HG02623 (cell line): ENCODE measurements at regions not wholly inside any gene's neighbourhood (a gene's known extent, or its start where the extent isn't known, plus 50 kb on each side); places are given as distances from the start of the nearest gene placed in this dataset.
"Not testable (repeated sequence)": the region's sequence is repeated elsewhere in the genome, so short reads cannot be mapped to it uniquely, and the experiment has no call there.

Experiments
- ATAC-seq: cut with Tn5 transposase; IDR thresholded peaks from one replicate; pipeline ENCODE4 v1.9.1; 2021; ENCODE audit warnings: moderate library complexity; ENCODE audit not compliant: unreplicated experiment

DNA sequence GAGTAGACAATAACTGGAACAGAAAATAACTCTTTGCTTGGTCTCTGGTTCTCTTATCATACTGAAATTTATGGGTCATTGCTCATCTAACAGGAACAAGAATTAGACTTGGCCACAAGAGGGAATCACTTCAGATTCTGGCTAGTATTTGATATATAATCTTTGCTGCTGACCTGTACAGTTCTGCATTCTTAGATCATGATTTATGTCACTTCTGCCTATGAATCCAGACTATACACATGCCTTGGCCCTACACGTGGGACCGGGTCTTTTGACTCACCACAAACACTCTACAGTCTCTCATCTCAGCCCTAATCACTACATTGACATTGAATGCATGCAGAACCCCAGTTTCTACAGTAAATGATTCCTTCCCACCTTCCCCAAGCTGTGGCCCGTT lies 162.5 kb upstream of the SOX2 start:
- ATAC-seq, result no peak

DNA sequence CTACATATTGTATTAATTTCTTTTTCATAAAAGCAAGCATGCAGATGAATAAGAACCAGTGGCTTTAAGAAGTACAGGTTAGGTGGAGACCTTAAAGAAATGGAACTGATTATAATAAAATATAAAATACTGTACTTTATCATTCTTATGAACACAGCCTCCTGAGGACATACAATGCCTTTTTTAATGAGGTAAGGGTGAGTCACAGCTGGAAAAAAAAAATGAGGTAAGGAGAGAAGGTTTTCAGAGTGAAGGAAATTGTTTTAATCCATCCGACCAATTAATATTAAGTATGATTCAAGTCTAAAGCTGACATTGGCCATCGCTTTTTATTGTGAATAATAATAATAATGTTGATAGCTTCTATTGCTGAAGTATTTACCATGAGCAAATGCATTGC lies 170.3 kb upstream of the SOX2 start:
- no peak for ATAC-seq

DNA sequence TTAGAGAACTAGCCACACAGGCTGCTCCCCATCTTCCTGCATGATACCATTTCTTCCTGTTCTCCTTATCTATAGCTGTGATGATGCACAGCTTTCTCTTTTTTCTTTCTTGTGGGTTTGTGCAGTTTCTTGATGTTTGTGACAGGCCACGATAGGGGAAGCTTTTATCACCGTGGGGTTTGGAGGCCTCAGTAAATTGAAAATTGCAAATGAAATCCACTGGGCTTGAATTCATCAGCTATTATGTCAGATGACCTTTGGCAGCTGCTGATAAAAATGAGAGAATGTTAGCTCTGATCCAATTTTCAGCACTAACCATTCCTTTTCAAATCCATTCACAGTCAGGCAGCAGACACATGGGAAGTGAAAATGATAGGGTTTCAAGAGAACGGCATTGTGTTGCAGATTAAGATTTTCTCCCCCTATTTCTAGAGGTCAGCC lies 176.9 kb upstream of the SOX2 start:
- no peak for ATAC-seq

DNA sequence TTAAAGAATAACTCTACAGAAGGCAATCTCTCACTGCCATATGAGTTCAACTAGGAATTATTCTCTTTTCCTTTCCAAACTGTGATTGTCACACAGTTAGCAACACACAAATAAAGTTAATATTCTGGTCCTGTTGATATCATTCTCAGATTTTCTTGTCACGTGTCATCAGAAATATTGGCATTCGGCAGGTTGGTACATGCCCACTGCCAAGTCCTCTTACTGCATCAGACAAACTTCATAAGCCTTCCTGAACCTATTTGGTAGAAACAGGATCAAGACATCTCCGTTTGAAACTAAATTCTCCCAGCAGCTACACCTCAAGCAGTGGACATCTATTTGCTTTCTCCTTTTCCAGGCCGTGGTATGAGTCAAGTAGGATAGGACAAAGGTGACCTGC lies 177.9 kb upstream of the SOX2 start:
- no peak for ATAC-seq

DNA sequence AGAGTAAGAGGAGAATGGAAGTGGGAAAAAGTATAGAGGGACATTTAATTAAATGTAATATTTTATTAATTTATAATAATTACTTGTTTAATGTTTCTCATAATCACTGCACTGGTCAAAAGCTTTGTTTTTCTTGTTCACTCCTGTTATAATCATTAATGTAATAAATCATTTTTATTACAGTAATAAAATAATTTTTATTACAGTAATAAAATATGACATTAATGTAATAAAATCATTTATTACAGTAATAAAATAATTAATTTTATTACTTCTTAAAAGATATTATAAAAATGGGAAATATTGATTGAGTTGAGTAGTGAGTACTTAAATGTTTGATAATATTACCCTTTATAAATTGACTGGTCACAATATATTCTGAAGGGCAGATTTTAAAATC lies 181.1 kb upstream of the SOX2 start:
- ATAC-seq, result no peak

DNA sequence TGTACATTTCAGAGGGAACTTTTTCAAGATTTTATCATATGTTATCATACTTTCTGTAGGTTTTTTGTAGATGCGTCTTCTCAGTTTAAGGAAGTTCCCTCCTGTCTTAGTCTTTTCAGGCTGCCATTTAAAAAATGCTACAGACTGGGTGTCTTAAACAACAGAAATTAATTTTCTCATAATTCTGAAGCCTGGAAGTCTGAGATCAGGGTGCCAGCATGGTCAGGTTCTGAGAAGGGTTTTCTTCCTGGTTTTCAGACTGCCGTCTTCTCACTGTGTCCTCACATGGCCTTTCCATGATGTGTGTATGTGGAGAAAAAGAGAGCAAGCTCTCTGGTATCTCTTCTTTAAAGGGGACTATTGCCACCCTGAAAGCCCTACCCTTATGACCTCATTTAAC lies 189.9 kb upstream of the SOX2 start:
- no peak for ATAC-seq

DNA sequence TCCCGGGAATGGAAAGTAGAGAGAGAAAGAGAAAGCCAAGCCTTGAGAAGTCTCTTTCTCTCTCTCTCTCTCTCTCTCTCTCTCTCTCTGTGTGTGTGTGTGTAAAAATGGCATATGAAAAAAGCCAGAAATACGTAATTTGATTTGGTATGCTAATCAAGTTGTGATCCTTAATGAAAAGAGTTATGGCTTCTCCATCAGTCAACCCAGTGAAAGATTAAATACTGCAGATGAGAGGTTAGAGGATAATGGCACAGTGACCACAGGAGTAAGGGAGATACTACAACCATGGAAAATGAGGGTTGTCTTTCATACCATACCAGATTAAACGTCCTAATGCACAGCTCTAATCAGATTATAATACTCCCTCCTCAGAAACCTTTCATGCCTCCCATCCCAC lies 193.5 kb upstream of the SOX2 start:
- no peak for ATAC-seq

DNA sequence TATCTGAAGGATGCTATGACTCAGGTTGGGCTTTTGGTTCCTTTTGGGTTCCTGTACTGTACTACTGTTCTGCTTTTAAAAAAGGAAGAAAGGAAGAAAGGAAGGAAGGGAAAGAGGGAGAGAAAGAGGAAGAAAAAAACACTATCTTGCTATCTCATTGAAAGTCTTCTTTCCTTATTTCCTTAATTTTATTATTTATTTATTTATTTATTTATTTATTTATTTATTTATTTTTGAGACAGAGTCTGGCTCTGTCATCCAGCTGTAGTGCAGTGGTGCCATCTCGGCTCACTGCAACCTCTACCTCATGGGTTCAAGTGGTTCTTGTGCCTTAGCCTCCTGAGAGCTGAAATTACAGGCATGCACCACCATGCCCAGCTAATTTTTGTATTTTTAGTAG lies 198.9 kb upstream of the SOX2 start:
- ATAC-seq, result no peak

DNA sequence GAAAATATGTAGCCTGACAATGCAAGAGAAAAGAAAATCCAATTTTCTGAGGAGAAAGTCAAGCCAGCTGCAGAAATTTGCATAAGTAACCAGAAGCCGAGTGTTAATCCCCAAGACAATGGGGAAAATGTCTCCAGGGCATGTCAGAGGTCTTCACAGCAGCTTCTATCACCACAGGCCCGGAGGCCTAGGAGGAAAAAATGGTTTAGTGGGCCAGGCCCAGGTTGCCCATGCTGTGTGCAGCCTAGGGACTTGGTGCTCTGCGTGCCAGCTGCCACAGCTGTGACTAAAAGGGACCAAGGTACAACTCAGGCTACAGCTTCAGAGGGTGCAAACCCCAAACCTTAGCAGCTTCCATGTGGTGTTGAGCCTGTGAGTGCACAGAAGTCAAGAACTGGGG lies 201.2 kb upstream of the SOX2 start:
- ATAC-seq, result no peak

DNA sequence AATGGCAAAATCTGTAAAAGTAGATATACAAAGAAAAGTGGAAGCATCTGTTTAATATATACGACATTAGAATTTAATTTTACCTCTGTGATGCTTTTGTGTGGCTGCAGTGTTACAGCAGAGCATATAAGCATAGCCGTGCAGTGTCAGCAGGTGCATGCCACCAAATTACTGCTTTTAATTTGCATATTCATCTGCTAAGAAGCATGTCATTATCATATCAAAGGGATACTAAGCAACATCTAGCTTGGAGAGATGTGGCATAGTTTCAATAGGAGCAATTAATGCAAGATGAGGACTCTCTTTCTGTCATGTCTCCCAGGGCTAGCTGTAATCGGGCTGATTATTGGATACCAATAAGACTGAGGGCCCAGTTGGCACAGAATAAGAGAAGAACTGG lies 214.4 kb upstream of the SOX2 start:
- no peak for ATAC-seq

DNA sequence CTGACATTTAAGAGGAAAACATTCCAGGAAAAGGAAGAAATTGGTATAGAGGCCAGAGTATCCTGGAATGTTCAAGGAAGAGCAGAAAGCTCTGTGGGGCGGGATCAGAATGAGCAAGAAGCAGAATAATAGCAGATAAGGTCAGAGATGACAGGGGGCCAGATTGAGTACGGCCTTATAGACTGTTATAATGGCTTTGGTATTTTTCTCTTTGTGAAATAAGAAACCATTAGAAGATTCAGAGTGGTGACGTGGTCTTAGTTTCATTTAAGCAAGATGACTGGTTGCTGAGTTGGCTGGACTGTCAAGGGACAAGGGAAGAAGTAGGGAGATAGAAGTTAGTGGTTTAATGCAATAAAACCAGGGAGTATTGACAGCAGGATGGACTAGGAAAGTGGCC lies 218.3 kb upstream of the SOX2 start:
- no peak for ATAC-seq

DNA sequence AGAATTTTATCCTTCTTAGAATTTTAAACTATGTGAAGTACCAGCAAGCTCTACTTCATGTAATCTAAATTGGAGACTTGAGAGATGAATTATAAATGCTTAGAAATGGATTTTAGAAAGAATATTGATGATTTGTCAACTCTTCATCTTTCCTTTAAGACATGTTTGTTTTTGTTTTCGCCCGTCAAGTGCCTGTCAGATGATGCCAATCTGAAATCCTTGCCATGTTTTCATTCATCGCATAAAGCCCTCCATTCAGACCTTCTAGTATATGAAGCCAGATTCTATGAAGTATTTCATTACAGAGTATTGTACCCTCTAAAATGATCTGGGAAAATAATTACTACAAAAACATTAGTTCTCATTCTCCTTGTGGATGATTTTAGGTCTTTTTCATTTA lies 223.2 kb upstream of the SOX2 start:
- no peak for ATAC-seq

DNA sequence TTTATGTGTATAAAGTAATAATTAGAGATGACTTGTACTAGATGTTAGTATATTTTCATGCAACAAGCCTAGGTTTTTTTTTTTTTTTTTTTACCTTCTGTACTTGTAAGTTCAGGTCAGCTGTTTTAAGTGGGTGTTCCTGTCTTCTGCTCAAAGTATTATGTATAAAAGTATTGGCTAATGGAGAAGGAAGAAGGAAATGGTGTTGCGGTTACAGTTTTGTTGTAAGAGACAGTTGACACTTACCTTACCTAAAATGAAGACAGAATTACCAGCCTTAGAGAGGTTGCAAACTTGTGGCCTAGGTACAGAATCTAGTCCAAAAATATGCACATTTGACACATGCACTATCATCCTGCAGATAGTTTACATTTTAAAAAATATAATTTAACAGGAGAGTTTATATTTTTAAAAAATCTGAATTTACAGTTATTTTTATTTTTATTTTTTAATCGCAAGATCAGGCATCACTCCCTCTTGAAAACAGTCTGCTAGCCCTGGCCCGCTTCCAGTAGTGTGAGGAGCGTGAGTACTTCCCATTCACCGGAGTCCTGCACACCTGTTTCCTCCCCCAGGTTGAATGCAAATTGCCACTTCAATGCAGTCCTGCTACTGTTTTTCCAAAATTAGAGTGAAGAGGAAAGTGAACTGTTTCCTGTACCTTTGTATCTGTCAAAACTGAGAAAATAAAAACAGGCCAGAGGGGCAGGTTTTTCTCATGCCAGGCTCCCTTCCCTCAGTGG lies 224.3 kb upstream of the SOX2 start:
- no peak for ATAC-seq

DNA sequence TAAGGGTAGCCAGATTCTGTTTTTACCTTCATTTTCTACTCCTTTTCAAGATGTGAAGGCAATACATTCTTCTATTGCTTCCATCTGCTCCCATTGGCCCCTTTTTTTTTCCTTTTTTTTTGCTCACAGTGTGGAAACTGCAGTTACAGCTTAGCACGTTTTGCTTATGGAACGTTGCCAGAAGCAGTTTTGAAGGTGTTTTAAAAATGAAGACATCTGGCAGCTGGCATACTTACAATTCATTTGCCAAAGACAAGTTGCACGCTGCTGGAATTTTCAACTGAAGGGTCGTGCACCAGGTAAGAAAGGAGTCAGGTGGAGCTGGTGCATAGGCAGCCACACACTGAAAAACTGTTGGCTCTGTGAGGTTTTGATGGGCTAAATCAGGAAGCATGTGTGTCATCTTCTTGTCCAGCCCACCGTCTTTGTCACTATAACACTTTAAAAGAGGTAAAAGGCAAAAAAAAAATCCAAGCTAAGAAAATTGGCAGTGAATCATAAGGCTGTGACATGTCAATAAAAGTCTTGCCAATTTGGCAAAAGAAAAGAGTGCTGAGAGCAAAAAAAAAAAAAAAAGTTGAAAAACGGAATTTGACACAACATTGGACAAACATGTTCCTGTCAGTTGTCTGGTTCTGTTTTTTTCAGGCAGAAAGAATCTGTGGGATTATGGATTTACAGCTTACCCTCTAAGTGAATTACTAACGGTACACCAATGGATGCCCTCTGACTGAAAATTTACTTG lies 225.4 kb upstream of the SOX2 start:
- no peak for ATAC-seq

DNA sequence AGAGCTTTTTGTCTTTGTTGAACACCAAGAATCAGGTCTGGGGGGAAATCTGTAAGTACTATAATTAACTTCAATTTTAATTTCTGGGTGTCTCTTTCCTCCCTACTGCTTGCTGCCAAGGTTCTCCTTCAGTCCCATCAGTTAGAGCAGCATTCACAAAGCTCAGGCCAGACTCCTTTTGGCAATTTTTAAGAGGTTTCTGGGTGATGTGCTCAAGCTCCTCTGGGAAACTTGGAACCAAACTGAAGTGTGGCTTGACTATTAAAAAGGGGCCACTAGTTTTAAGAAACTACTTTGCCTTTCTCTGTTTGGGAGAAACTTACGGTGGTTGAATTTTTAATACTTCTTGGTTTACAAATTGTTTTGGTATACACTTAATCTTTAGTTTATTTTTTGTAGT lies 227.7 kb upstream of the SOX2 start:
- ATAC-seq, result no peak

DNA sequence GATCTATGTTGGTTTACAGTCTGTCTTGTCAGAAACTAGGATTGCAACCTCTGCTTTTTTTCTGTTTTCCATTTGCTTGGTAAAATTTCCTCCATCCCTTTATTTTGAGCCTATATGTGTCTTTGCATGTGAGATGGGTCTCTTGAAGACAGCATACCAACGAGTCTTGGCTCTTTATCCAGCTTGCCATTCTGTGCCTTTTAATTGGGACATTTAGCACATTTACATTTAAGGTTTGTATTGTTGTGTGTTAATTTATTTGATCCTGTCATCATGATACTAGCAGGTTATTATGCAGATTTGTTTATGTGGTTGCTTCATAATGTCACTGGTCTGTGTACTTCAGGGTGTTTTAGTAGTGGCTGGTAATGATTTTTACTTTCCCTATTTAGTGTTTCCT lies 236.6 kb upstream of the SOX2 start:
- ATAC-seq, result not testable (repeated sequence)

DNA sequence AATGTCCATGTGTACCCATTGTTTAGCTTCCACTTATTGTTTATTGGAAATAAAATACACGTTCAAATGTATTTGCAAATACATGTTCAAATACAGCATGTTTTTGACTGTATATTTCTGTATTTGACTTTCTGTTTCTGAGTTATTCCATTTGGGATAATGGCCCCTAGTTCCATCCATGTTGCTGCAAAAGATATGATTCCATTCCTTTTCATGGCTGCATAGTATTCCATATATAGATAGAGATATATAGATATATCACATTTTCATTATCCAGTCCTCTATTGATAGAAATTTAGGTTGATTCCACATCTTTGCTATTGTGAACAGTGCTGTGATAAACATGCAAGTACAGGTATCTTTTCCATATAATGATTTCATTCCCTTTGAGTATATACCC lies 241.4 kb upstream of the SOX2 start:
- no peak for ATAC-seq

DNA sequence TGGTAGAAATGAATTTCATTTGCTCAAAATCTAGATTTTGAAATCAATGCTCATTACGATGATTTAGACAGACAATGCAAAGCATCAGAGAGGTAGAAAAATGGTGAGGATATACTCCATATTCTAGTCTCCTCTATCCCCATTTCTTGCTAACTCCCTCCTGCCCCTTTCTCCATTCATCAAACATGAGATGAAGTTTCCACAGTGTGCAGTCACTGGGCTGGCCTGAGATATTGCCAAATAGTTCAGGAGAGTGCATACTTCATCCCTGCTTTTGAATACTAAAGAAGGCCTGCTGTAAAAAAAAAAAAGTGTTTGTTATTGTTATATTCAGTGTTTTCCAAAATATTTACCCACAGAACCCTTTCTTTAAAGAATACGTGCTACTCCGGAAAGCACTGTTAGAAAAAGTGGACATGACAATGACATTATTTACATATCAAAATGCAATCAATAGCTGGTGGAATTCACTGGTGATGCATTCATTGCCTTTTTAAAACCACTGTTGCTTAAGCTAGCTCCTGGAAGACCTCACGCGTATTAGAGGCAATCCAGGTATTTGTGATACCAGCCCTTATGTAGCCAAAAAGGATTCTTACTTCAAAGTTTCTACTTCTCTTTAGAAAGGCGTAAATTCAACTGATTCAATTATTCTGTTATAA lies 247.6 kb upstream of the SOX2 start:
- ATAC-seq, result no peak

DNA sequence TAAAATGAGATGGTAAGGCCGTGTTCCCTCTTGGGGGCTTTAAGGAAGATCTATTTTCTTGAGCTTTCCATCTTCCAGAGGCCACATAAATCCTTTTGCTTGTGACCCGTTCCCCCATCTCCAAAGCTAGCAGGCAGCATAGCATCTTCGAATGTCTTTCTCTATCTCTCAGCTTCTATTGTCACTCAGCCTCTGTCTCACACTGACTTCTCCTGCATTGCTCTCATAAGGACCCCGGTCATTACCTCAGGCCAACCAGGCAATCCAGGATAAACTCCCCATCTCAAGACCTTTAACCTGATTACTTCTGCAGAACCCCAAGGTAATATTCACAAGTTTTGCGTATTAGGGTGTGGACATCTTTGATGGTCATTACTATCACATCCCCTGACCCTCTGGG lies 250.3 kb upstream of the SOX2 start:
- ATAC-seq, result no peak

DNA sequence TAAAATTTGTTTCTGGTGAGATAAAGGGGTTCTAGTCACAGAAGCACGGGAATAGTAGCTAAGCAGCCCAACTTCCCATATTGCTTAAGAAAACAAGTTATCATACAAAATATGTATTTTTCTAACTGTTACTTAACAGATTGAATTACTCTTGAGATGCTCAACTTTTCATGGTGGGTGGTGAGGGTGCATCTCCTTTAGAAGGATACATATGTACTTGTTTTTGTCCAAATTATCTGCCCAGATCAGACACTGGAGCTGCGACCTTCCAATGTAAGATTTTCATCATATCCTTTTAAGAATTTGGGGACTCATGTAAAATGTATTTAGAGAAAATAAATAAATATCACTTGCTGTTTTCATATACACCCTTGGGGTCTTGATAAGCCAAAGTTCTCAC lies 252.2 kb upstream of the SOX2 start:
- no peak for ATAC-seq

DNA sequence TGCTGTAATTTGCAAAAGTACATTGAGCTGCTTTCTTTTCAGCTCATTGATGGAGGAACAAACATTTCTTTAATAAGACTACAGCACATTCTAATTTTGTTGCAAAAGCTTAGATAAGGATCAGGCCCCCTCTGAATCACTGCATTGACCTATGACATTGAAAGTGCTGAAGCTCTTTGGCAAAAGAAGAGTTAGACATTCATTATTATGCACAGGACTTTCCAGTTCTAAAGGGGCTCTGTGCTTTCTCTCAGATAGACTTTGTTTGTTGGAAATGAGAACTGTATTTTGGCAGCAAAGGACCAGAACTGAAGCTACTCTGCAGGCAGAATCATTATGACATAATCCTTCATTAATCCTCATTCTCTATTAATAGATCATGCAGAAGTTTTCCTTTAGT lies 252.9 kb upstream of the SOX2 start:
- no peak for ATAC-seq

DNA sequence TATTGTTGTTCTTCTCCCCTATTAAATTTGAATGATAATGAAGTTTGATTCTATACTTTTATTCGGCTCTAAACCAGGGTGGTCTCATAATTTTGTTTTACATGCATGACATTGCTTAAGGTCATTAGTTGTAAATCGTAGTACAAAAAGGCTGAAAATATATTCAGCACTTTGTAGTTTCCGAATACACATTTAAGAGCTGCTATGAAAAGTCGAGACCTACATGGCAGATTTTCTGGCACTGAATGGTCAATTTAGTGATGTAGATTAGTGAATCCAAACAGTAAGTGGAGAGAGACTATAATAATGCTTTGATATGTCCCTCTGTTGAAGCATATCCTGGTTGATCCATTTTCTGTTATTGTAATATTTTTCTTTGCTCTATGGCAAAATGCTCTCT lies 254.0 kb upstream of the SOX2 start:
- no peak for ATAC-seq
